Keratinocyte (primary cell): ENCODE measurements at regions not wholly inside any gene's neighbourhood (a gene's known extent, or its start where the extent isn't known, plus 50 kb on each side); places are given as distances from the start of the nearest gene placed in this dataset.

Experiments used
- DNase-seq: peaks from one replicate; pipeline ENCODE4 v3.0.0-alpha.2; 2011; ENCODE audit warnings: low read depth, missing footprints, low spot score
- FAIRE-seq: peaks from 2 replicates; lab custom pipeline; 2011; peaks lifted over from hg19 to GRCh38; lab: Jason Lieb, UNC
- H2AFZ ChIP-seq: 2 replicates; pipeline ENCODE4 v1.6.0; 2012; ENCODE audit warnings: low read length, control low read depth, inconsistent platforms; ENCODE audit not compliant: control insufficient read depth
- H3K27ac ChIP-seq: 2 replicates; pipeline ENCODE4 v1.5.1; 2011; ENCODE audit warnings: low read length; ENCODE audit not compliant: control insufficient read depth, insufficient read depth
- H3K27me3 ChIP-seq: 3 replicates; pipeline ENCODE4 v1.6.0; 2011; ENCODE audit warnings: low read length; ENCODE audit not compliant: control insufficient read depth, insufficient read depth; ENCODE audit errors: extremely low read depth
- H3K36me3 ChIP-seq, 2 experiments: 2 replicates in 1 of 2; 3 replicates in 1 of 2; pipeline ENCODE4 v1.5.1; 2011; ENCODE audit warnings: low read length in 2 of 2, mild to moderate bottlenecking in 1 of 2; ENCODE audit not compliant: control insufficient read depth in 2 of 2, insufficient read depth in 2 of 2; ENCODE audit errors: extremely low read depth in 1 of 2
- H3K4me1 ChIP-seq: 3 replicates; pipeline ENCODE4 v1.5.1; 2011; ENCODE audit warnings: low read length; ENCODE audit not compliant: control insufficient read depth, insufficient read depth; ENCODE audit errors: extremely low read depth
- H3K4me2 ChIP-seq: 3 replicates; pipeline ENCODE4 v1.6.0; 2011; ENCODE audit warnings: low read depth, low read length; ENCODE audit not compliant: control insufficient read depth, insufficient read depth; ENCODE audit errors: extremely low read depth
- H3K4me3 ChIP-seq, 3 experiments: fragments of 200-600 bp in 1 of 3; sonication (generic) in 1 of 3; 2 replicates in 2 of 3; 3 replicates in 1 of 3; pipeline ENCODE4 v1.5.1; 2011 to 2016; ENCODE audit warnings: low read length in 3 of 3, mild to moderate bottlenecking in 3 of 3, control low read depth in 2 of 3, inconsistent platforms in 1 of 3, low read depth in 1 of 3, mixed read lengths in 1 of 3, mixed run types in 1 of 3, moderate library complexity in 1 of 3; ENCODE audit not compliant: control insufficient read depth in 2 of 3, insufficient read depth in 2 of 3; ENCODE audit errors: extremely low read depth in 1 of 3
- H3K79me2 ChIP-seq: 2 replicates; pipeline ENCODE4 v1.6.0; 2012; ENCODE audit warnings: low read length; ENCODE audit not compliant: control insufficient read depth, insufficient read depth
- H3K9ac ChIP-seq: 3 replicates; pipeline ENCODE4 v1.6.0; 2011; ENCODE audit warnings: low read length; ENCODE audit not compliant: control insufficient read depth, insufficient read depth; ENCODE audit errors: extremely low read depth
- H3K9me1 ChIP-seq: 3 replicates; pipeline ENCODE4 v1.6.0; 2011; ENCODE audit warnings: low read length; ENCODE audit not compliant: control insufficient read depth, insufficient read depth; ENCODE audit errors: extremely low read depth
- H3K9me3 ChIP-seq: 2 replicates; pipeline ENCODE4 v1.5.1; 2012; ENCODE audit warnings: low read depth, low read length; ENCODE audit not compliant: control insufficient read depth
- H4K20me1 ChIP-seq: 3 replicates; pipeline ENCODE4 v1.6.0; 2011; ENCODE audit warnings: low read length; ENCODE audit not compliant: control insufficient read depth, insufficient read depth; ENCODE audit errors: extremely low read depth
- CTCF ChIP-seq, 3 experiments: IDR thresholded peaks in 1 of 3; conservative IDR thresholded peaks in 1 of 3; optimal IDR thresholded peaks in 1 of 3; 2 replicates in 2 of 3; 3 replicates in 1 of 3; pipeline versions ENCODE3 to v1.5.1; 2011; ENCODE audit warnings: low read length in 3 of 3, mild to moderate bottlenecking in 3 of 3, moderate library complexity in 2 of 3, control low read depth in 1 of 3, inconsistent platforms in 1 of 3; ENCODE audit not compliant: insufficient read depth in 2 of 3; ENCODE audit errors: extremely low read depth in 1 of 3
- EZH2 ChIP-seq: IDR thresholded peaks from one replicate; pipeline ENCODE4 v1.6.1; 2012; ENCODE audit warnings: inconsistent platforms, mild to moderate bottlenecking, low read length, moderate library complexity
- dilution Hi-C: fragments of 300-500 bp; cut with MboI; formaldehyde crosslinking; loops from one replicate; pipeline ENCODE4 v1.7.0; 2020; ENCODE audit warnings: low sequenced_read_pairs; ENCODE audit not compliant: extremely low pct_ligation_motif_present

GRCh38 chr1:163872067-163872466 is 550.3 kb downstream of the NUF2 start:
- no peak overlapping the region for H3K9ac ChIP-seq
- no peaks in the 10 kb centered on the region for H3K4me1 ChIP-seq
- no peak overlapping the region for H3K4me3 ChIP-seq
- DNase-seq (no peak), FAIRE-seq (no peak)
- no peaks in the 10 kb centered on the region for H3K79me2 ChIP-seq
- dilution Hi-C loops: no loop called here
- H3K27me3 ChIP-seq: no peaks in the 10 kb centered on the region
- no peak overlapping the region for H3K27ac ChIP-seq
- no peaks in the 10 kb centered on the region for H3K9me1 ChIP-seq
- H3K36me3 ChIP-seq: no peaks in the 10 kb centered on the region
- H3K9me3 ChIP-seq: no peaks in the 10 kb centered on the region
- no peak for TF ChIP-seq EZH2
- no peak for TF ChIP-seq CTCF (optimal IDR thresholded peaks at IDR 0.05 in 1 of 3, IDR thresholded peaks at IDR 0.05 in 1 of 3, conservative IDR thresholded peaks at IDR 0.05 in 1 of 3; ENCODE audit: extremely low read depth in 1 of 3, insufficient read depth in 2 of 3, low read length in 3 of 3)
- no peak overlapping the region for H2AFZ ChIP-seq
- H3K4me2 ChIP-seq: no peak overlapping the region
- no peaks in the 10 kb centered on the region for H4K20me1 ChIP-seq

DNA sequence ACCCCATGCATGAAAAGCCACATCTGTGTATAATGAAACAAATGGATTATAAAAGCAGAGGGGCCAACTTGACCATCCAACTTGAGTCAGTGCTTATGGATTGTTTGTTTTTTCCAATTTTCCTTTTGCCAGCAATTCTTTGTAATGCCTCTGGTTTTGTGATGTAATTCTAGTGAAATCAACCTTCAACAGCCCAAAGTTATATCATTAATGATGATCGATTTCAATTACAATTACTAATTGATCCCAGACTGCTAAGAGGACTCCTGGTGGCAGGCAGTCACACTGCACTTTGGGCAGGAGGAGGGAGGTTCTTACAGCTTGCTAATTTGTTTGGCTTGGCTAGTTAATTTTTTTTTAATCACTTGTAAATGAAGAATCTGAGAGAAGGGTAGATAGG is 552.3 kb downstream of the NUF2 start:
- Histone ChIP-seq H3K4me2 (no peak overlapping the region), H4K20me1 (no peaks in the 10 kb centered on the region), H3K27me3 (no peaks in the 10 kb centered on the region), H3K9ac (no peak overlapping the region), H3K36me3 (no peaks in the 10 kb centered on the region), H3K4me3 (no peak overlapping the region), H3K79me2 (no peaks in the 10 kb centered on the region), H3K4me1 (no peaks in the 10 kb centered on the region), H3K9me1 (no peaks in the 10 kb centered on the region), H2AFZ (no peak overlapping the region), H3K27ac (no peak overlapping the region), H3K9me3 (no peaks in the 10 kb centered on the region)
- TF ChIP-seq EZH2 (no peak), CTCF (optimal IDR thresholded peaks at IDR 0.05 in 1 of 3, IDR thresholded peaks at IDR 0.05 in 1 of 3, conservative IDR thresholded peaks at IDR 0.05 in 1 of 3; ENCODE audit: extremely low read depth in 1 of 3, insufficient read depth in 2 of 3, low read length in 3 of 3) (peak in 2 of 3 experiments; percentile 25 to 31)
- dilution Hi-C loops: no loop called here
- FAIRE-seq: no peak
- DNase-seq: no peak
